Karpas-422 (cell line): ENCODE measurements at regions not wholly inside any gene's neighbourhood (a gene's known extent, or its start where the extent isn't known, plus 50 kb on each side); places are given as distances from the start of the nearest gene placed in this dataset.

Experiments
- DNase-seq: peaks from one replicate; pipeline ENCODE4 v3.0.0-alpha.2; 2015
- H2AFZ ChIP-seq: fragments of 200-600 bp; sonication (generic); 2 replicates; pipeline ENCODE4 v1.6.1; 2014; ENCODE audit warnings: antibody characterized with exemption, low read length, mixed read lengths
- H3K27ac ChIP-seq: fragments of 200-600 bp; sonication (generic); 2 replicates; pipeline ENCODE4 v1.5.1; 2014; ENCODE audit warnings: mild to moderate bottlenecking, low read length, moderate library complexity
- H3K27me3 ChIP-seq: fragments of 200-600 bp; sonication (generic); 2 replicates; pipeline ENCODE4 v1.6.1; 2014; ENCODE audit warnings: low read length, mixed read lengths
- H3K36me3 ChIP-seq: fragments of 200-600 bp; sonication (generic); 2 replicates; pipeline ENCODE4 v1.6.1; 2014; ENCODE audit warnings: low read length, mixed read lengths; ENCODE audit not compliant: insufficient read depth
- H3K4me1 ChIP-seq: fragments of 200-600 bp; sonication (generic); 2 replicates; pipeline ENCODE4 v1.6.1; 2014; ENCODE audit warnings: mild to moderate bottlenecking, low read length, mixed read lengths
- H3K4me2 ChIP-seq: fragments of 200-600 bp; sonication (generic); 2 replicates; pipeline ENCODE4 v1.6.1; 2014; ENCODE audit warnings: low read length, low read depth, mild to moderate bottlenecking; ENCODE audit not compliant: poor library complexity, severe bottlenecking
- H3K4me3 ChIP-seq: fragments of 200-600 bp; sonication (generic); 2 replicates; pipeline ENCODE4 v1.5.1; 2014; ENCODE audit warnings: mild to moderate bottlenecking, antibody characterized with exemption, low read length, mixed read lengths
- H3K79me2 ChIP-seq: fragments of 200-600 bp; sonication (generic); 2 replicates; pipeline ENCODE4 v1.6.1; 2014; ENCODE audit warnings: mild to moderate bottlenecking, low read length, mixed read lengths
- H3K9ac ChIP-seq: fragments of 200-600 bp; sonication (generic); 2 replicates; pipeline ENCODE4 v1.6.0; 2014; ENCODE audit warnings: low read length
- H3K9me2 ChIP-seq: fragments of 200-600 bp; sonication (generic), shearing (Covaris generic); replicated peaks from 2 replicates; pipeline ENCODE4 v1.6.0; 2014; ENCODE audit warnings: mild to moderate bottlenecking, low read length, moderate library complexity; ENCODE audit not compliant: insufficient read depth
- H3K9me3 ChIP-seq: fragments of 300-700, 200-600 bp; sonication (generic); 2 replicates; pipeline ENCODE4 v1.6.1; 2014; ENCODE audit warnings: low read length, mixed read lengths
- H4K20me1 ChIP-seq: fragments of 200-600 bp; sonication (generic); 2 replicates; pipeline ENCODE4 v1.6.1; 2014; ENCODE audit warnings: mild to moderate bottlenecking, antibody characterized with exemption, low read length, low read depth; ENCODE audit not compliant: insufficient read depth

DNA sequence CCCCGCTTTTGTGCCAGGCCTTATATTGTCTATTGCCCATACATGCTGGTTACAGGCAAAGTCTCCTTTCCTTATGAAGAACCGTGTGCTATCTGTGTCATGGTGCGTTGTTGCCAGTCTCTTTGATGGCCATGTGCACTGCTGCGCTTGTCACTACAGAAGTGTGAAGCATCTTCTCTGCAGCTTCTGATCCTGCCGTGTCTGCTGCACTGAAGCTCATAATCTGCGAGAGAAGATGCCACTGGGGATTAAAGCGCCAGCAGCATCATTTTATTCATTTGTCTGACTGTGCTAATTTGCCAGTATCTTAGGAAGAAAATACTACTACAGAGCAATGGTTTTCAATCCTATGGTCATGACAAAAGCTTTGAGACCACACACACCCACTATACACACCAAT, 330.1 kb downstream of the FAT3 start:
- Histone ChIP-seq H3K4me2 (no peak overlapping the region), H2AFZ (no peak overlapping the region), H3K4me1 (no peaks in the 10 kb centered on the region), H3K4me3 (no peak overlapping the region), H3K27me3 (no peaks in the 10 kb centered on the region), H4K20me1 (no peaks in the 10 kb centered on the region), H3K9ac (no peak overlapping the region), H3K9me3 (no peaks in the 10 kb centered on the region), H3K36me3 (no peaks in the 10 kb centered on the region), H3K9me2 (no peaks in the 10 kb centered on the region), H3K79me2 (no peaks in the 10 kb centered on the region), H3K27ac (no peak overlapping the region)
- no peak for DNase-seq

DNA sequence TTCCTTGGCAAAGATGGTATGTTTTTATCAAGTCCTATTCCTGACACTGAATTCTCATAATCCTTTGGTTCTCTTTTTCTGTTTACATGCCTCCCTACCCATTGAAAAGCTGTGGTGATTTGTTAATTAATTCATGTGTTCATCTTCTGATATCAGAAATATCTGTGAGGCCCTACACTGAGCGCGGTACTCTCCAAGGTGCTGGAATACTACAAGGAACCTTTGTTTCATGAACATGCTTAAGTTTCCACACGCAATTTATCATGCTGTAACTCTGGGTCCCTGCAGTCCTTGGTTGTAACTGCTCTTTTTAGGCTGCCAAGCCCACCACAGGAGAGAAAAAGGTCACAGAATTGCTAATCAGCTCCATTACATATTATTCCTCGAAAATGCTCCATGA, 331.8 kb downstream of the FAT3 start:
- Histone ChIP-seq H3K9ac (no peak overlapping the region), H3K79me2 (no peaks in the 10 kb centered on the region), H3K9me3 (no peaks in the 10 kb centered on the region), H3K27me3 (no peaks in the 10 kb centered on the region), H3K4me2 (no peak overlapping the region), H3K4me1 (no peaks in the 10 kb centered on the region), H3K9me2 (no peaks in the 10 kb centered on the region), H3K36me3 (no peaks in the 10 kb centered on the region), H2AFZ (no peak overlapping the region), H3K27ac (no peak overlapping the region), H3K4me3 (no peak overlapping the region), H4K20me1 (no peaks in the 10 kb centered on the region)
- DNase-seq = peak; percentile 48

DNA sequence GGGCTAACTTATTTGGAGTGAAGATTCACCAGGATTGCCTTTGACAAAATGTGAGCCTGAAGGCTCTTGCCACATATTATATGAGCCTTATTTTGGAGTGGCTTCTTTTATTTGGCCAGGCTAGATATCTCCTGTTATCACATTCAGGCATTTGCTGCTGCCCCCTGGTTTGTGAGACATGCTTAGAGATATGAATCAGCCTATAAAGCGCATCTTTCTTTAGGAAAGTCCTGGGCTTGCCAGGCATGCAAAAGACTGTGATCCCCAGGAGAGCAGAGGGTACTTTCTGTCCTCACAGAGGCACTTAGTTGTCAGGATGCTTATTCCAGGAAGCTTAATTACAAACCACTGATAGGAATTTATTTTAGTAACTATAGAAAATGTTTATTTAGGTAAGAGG, 333.3 kb downstream of the FAT3 start:
- H3K4me3 ChIP-seq = no peak overlapping the region
- no peak overlapping the region for H3K27ac ChIP-seq
- H3K27me3 ChIP-seq = no peaks in the 10 kb centered on the region
- H3K9me3 ChIP-seq = peaks cover 7% of the 10 kb centered on the region; the same call in 1 of the 2 replicates
- no peak for DNase-seq
- H3K9ac ChIP-seq = no peak overlapping the region
- no peaks in the 10 kb centered on the region for H3K4me1 ChIP-seq
- H4K20me1 ChIP-seq = no peaks in the 10 kb centered on the region
- no peaks in the 10 kb centered on the region for H3K36me3 ChIP-seq
- H3K4me2 ChIP-seq = no peak overlapping the region
- H3K9me2 ChIP-seq = no peaks in the 10 kb centered on the region; the same call in 1 of the 2 replicates
- H2AFZ ChIP-seq = no peak overlapping the region
- no peaks in the 10 kb centered on the region for H3K79me2 ChIP-seq

DNA sequence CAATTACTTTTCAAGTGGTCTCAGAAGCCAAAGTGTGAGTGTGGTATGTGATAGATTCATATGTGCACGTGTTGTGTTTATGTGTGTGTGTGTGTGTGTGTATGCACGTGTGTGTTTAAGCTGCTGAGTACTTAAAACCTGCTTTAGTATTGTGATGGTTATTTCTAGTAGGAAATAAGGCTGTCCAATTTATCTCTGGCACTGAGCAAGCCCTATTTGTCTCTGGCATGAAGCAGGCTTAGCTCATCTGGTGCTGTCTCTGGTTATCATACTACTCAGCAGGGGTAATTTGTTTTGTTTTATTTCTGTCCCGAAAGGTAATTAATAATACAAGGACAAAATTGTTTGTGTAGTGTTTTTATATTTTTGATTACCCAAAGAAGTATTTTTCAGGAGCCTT, 333.7 kb downstream of the FAT3 start:
- Histone ChIP-seq H3K9ac (no peak overlapping the region), H3K4me2 (no peak overlapping the region), H3K9me2 (no peaks in the 10 kb centered on the region; the same call in 1 of the 2 replicates), H2AFZ (no peak overlapping the region), H3K4me1 (no peaks in the 10 kb centered on the region), H3K79me2 (no peaks in the 10 kb centered on the region), H3K9me3 (peaks cover 10% of the 10 kb centered on the region; the same call in 1 of the 2 replicates), H3K27ac (no peak overlapping the region), H3K27me3 (no peaks in the 10 kb centered on the region), H4K20me1 (no peaks in the 10 kb centered on the region), H3K4me3 (no peak overlapping the region), H3K36me3 (no peaks in the 10 kb centered on the region)
- no peak for DNase-seq

DNA sequence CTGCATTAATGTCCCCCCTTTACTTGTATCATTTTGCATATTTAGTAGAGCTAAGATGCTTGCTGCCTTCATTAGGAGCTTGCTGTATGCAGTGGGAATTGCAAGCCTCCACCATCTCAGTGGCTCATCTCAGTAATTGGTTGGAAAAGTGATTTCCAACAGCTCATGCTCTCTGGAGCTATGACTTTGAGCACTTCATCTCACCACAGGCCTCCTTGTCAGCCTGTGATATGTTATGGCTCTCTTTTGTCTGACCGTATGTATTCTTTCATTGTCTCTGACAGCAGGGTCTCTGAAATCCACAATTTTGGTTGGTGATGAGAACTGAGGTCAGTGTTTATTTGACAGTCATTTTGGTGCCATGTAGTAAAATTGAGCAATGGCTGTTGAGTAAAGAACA, 345.1 kb downstream of the FAT3 start:
- Histone ChIP-seq H3K27me3 (no peaks in the 10 kb centered on the region), H3K9me2 (no peaks in the 10 kb centered on the region), H4K20me1 (no peaks in the 10 kb centered on the region), H3K4me1 (no peaks in the 10 kb centered on the region), H3K79me2 (no peaks in the 10 kb centered on the region), H2AFZ (no peak overlapping the region), H3K4me2 (no peak overlapping the region), H3K9ac (no peak overlapping the region), H3K9me3 (no peaks in the 10 kb centered on the region), H3K4me3 (no peak overlapping the region), H3K27ac (no peak overlapping the region), H3K36me3 (no peaks in the 10 kb centered on the region)
- no peak for DNase-seq

DNA sequence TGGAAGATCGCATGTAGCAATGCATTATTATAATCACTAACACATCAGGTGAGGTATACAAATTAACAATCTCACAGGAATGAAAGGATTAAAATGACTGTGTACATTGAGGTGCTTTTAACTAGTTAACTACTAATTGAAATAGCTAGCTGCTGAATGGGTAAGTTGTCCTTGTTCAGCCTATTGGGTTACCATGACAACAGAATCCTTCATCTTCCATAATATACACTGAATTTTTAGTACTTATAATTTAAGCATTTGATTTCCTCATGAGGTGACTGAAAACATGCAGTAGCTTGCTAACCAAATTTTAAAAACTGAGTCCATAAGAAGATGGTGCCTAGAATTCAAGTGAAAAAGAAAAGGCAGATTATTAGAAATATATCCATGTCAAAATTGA, 347.9 kb downstream of the FAT3 start:
- no peak for DNase-seq
- Histone ChIP-seq H3K9me3 (no peaks in the 10 kb centered on the region), H3K36me3 (no peaks in the 10 kb centered on the region), H3K9me2 (no peaks in the 10 kb centered on the region), H3K27ac (no peak overlapping the region), H3K9ac (no peak overlapping the region), H4K20me1 (no peaks in the 10 kb centered on the region), H3K4me3 (no peak overlapping the region), H3K79me2 (no peaks in the 10 kb centered on the region), H3K27me3 (no peaks in the 10 kb centered on the region), H3K4me1 (no peaks in the 10 kb centered on the region), H2AFZ (no peak overlapping the region), H3K4me2 (no peak overlapping the region)

DNA sequence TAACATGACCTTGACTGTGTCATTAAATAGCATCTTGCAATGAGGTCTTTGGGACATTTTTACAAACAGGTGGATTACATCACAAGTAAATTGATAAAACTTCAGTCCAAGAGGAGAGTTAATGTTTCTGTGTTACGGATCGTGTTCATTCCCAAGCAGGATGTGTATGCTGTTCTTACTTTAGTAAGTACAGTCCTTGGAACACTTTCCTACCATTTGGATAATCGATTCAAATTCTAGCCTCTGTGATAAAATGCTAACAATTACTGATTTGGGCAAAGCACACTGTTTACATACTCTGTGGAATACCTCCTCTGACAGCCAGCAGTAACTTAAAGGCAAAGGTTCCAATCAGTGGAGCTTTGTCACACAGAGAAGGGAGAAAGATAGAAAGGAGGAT, 351.7 kb downstream of the FAT3 start:
- Histone ChIP-seq H3K36me3 (no peaks in the 10 kb centered on the region), H3K27me3 (no peaks in the 10 kb centered on the region), H3K4me3 (no peak overlapping the region), H3K9me3 (no peaks in the 10 kb centered on the region; the same call in 1 of the 2 replicates), H3K27ac (no peak overlapping the region), H3K79me2 (no peaks in the 10 kb centered on the region), H3K9me2 (no peaks in the 10 kb centered on the region), H3K4me2 (no peak overlapping the region), H3K9ac (no peak overlapping the region), H3K4me1 (no peaks in the 10 kb centered on the region), H2AFZ (no peak overlapping the region), H4K20me1 (no peaks in the 10 kb centered on the region)
- DNase-seq = no peak

DNA sequence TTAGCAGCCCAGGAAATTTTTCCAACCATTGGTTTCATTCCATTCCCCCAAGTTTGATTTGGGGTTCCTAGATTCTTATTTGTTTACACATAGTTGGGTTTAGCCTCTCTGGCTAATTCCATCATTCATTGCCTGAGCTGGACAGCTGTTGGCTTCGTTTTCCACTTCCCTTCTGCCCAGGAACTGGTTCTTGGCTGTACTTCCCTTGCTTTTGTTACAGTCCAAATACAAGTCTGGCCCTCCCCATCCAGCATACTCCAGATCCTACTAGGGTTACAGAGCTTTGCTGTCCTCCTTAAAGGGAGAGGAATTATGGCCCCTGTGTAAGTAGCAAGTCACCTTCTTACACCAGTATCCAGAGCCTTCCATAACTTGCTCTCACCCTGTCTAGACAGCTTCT, 356.3 kb downstream of the FAT3 start:
- Histone ChIP-seq H3K9me2 (no peaks in the 10 kb centered on the region), H4K20me1 (no peaks in the 10 kb centered on the region), H3K27me3 (no peaks in the 10 kb centered on the region), H3K4me3 (no peak overlapping the region), H3K9me3 (no peaks in the 10 kb centered on the region; the same call in 1 of the 2 replicates), H3K36me3 (no peaks in the 10 kb centered on the region), H2AFZ (no peak overlapping the region), H3K9ac (no peak overlapping the region), H3K27ac (no peak overlapping the region), H3K79me2 (no peaks in the 10 kb centered on the region), H3K4me1 (no peaks in the 10 kb centered on the region), H3K4me2 (no peak overlapping the region)
- no peak for DNase-seq

DNA sequence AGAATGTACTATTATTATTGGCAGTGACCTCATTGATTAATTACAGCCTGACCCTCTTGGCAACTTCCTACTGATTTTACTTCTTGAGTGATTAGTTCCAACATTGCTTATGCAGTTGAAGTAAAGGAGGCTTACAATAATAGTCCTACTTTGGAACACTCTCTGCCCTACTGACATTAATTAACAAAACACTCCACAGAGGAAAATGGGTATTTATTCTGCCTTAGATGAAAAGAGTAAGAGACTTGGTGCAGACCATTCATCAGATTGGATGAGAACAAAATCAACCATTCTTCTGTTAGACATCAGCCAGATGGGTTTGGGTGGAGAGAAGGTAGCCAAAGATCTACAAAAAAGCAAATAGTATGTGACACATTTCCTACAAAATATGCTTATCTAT, 363.8 kb downstream of the FAT3 start:
- Histone ChIP-seq H3K27me3 (0 out of 2 replicates have a peak, but pooled peaks cover 2% of the 10 kb centered on the region), H3K4me2 (no peak overlapping the region), H3K9ac (no peak overlapping the region), H3K4me1 (no peaks in the 10 kb centered on the region), H3K9me2 (no peaks in the 10 kb centered on the region), H3K79me2 (no peaks in the 10 kb centered on the region), H3K36me3 (no peaks in the 10 kb centered on the region), H3K4me3 (no peak overlapping the region), H3K9me3 (no peaks in the 10 kb centered on the region), H4K20me1 (no peaks in the 10 kb centered on the region), H2AFZ (no peak overlapping the region), H3K27ac (no peak overlapping the region)
- no peak for DNase-seq
